ENCODE measurements at regions not wholly inside any gene's neighbourhood (a gene's known extent, or its start where the extent isn't known, plus 50 kb on each side); places are given as distances from the start of the nearest gene placed in this dataset.

GRCh38 chr6:85775883-85776282 lies 133.2 kb upstream of the SYNCRIP start:
- no peak overlapping the region for H3K27ac ChIP-seq
- H3K4me3 ChIP-seq, result no peak overlapping the region
- ATAC-seq (ENCODE audit: insufficient number of reproducible peaks, low FRiP score, low read depth) (no peak), DNase-seq (ENCODE audit: low spot score) (no peak)
- H3K4me1 ChIP-seq (ENCODE audit: control insufficient read depth in 1 of 2, low read depth in 2 of 2), result peaks cover 11 to 19% of the 10 kb centered on the region in 2 donors
- no peaks in the 10 kb centered on the region for H3K36me3 ChIP-seq
- no peak for TF ChIP-seq CTCF (IDR thresholded peaks at IDR 0.05)
- H3K9me3 ChIP-seq, result no peaks in the 10 kb centered on the region
- no peaks in the 10 kb centered on the region for H3K27me3 ChIP-seq (replicated peaks; ENCODE audit: insufficient read depth)

DNA sequence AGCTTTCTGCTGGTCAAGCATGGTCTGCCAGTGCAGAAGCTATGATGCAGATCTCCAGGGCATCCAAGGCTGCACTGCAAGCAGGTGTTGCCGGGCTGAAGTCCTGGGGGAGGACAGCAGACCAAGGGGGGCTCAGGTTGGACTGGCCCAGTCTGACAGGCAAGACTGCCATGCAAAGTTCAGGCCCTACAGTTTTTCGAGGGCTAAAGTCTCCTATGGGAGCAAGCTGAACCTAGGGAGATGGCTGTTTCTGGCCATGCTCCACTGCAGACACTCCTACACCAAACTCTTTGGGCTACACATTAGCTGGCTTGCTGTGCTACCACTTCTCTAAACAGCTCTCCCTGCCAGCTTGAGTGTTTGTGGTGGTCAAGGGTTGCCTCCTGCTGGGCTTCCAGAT lies 130.0 kb upstream of the SYNCRIP start:
- Histone ChIP-seq H3K27ac (no peak overlapping the region), H3K4me1 (ENCODE audit: control insufficient read depth in 1 of 2, low read depth in 2 of 2) (peaks cover 11 to 19% of the 10 kb centered on the region in 2 donors), H3K9me3 (no peaks in the 10 kb centered on the region), H3K36me3 (no peaks in the 10 kb centered on the region), H3K4me3 (no peak overlapping the region), H3K27me3 (replicated peaks; ENCODE audit: insufficient read depth) (no peaks in the 10 kb centered on the region)
- ATAC-seq (ENCODE audit: insufficient number of reproducible peaks, low FRiP score, low read depth) (no peak), DNase-seq (ENCODE audit: low spot score) (no peak)
- no peak for TF ChIP-seq CTCF (IDR thresholded peaks at IDR 0.05)

DNA sequence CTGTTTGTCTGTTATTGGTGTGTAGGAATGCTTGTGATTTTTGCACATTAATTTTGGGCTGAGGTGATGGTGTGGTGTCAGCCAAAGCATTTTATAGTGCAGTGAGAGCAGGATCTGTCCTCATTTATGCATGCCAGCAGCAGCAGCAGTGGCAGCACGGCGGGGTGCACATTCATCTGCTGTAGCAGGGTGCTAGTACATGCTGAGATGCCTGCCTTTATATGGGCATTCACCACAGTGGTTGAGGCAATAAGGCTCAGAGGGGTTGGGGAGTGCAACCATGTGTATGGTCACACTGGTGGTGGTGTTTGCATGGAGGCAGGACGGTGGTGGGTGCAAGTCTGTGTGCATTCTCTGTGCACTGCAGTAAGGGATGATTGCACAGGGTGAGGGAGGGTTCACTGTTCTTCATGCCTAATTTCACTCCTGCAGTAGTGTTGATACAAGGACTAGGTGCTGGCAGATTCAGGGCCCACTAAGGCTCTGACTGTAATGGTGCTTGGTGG lies 129.3 kb upstream of the SYNCRIP start:
- no peaks in the 10 kb centered on the region for H3K36me3 ChIP-seq
- DNase-seq (ENCODE audit: low spot score) (no peak), ATAC-seq (ENCODE audit: insufficient number of reproducible peaks, low FRiP score, low read depth) (no peak)
- no peak overlapping the region for H3K4me3 ChIP-seq
- peaks cover 11 to 19% of the 10 kb centered on the region in 2 donors for H3K4me1 ChIP-seq (ENCODE audit: control insufficient read depth in 1 of 2, low read depth in 2 of 2)
- TF ChIP-seq CTCF (IDR thresholded peaks at IDR 0.05), result no peak
- no peak overlapping the region for H3K27ac ChIP-seq
- no peaks in the 10 kb centered on the region for H3K27me3 ChIP-seq (replicated peaks; ENCODE audit: insufficient read depth)
- no peaks in the 10 kb centered on the region for H3K9me3 ChIP-seq

- no peak overlapping the region for H3K4me3 ChIP-seq
- H3K9me3 ChIP-seq, result no peaks in the 10 kb centered on the region
- H3K27me3 ChIP-seq (replicated peaks; ENCODE audit: insufficient read depth), result no peaks in the 10 kb centered on the region
- H3K4me1 ChIP-seq (ENCODE audit: control insufficient read depth in 1 of 2, low read depth in 2 of 2), result peaks cover 11 to 13% of the 10 kb centered on the region in 2 donors
- H3K27ac ChIP-seq, result no peak overlapping the region
- TF ChIP-seq CTCF (IDR thresholded peaks at IDR 0.05), result no peak
- DNase-seq (ENCODE audit: low spot score) (no peak), ATAC-seq (ENCODE audit: insufficient number of reproducible peaks, low FRiP score, low read depth) (no peak)
- H3K36me3 ChIP-seq, result no peaks in the 10 kb centered on the region
These were observed 128.8 kb upstream of the SYNCRIP start for GRCh38 chr6:85771455-85771854.

GRCh38 chr6:85764844-85765243 lies 122.2 kb upstream of the SYNCRIP start:
- no peak for ATAC-seq (ENCODE audit: insufficient number of reproducible peaks, low FRiP score, low read depth)

More at GRCh38 chr6:85764844-85765243, 122.2 kb upstream of the SYNCRIP start:
- Histone ChIP-seq H3K36me3 (no peaks in the 10 kb centered on the region), H3K27me3 (replicated peaks; ENCODE audit: insufficient read depth) (no peaks in the 10 kb centered on the region), H3K9me3 (no peaks in the 10 kb centered on the region), H3K27ac (peak overlapping the region; percentile 63 to 65), H3K4me1 (ENCODE audit: control insufficient read depth in 1 of 2, low read depth in 2 of 2) (peaks cover 6 to 26% of the 10 kb centered on the region in 2 donors), H3K4me3 (no peak overlapping the region)
- no peak for DNase-seq (ENCODE audit: low spot score)
- TF ChIP-seq CTCF (IDR thresholded peaks at IDR 0.05), result no peak

Measured in thoracic aorta (tissue), 2 donors.